ENCODE measurements at regions not wholly inside any gene's neighbourhood (a gene's known extent, or its start where the extent isn't known, plus 50 kb on each side); places are given as distances from the start of the nearest gene placed in this dataset.

DNA sequence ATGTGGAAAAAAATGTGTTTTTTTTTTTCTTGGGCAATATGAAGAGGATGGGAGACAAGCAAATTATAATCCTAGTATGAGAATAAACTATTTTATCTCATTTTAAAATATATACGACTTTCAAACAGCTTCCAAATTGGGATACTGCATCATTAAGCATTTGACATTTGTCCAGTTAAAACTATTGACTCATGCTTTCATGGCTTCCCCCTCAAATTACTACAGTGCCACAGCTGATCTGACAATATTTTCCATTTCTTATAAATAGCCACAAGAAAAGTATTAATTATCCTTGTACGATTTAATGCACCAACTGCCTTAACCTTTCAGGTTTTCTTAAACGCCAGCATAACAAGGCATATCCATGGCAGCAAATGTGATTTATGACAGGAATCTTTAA lies 1134.8 kb upstream of the ZEB2 start:
- TF ChIP-seq, protein P1, sequence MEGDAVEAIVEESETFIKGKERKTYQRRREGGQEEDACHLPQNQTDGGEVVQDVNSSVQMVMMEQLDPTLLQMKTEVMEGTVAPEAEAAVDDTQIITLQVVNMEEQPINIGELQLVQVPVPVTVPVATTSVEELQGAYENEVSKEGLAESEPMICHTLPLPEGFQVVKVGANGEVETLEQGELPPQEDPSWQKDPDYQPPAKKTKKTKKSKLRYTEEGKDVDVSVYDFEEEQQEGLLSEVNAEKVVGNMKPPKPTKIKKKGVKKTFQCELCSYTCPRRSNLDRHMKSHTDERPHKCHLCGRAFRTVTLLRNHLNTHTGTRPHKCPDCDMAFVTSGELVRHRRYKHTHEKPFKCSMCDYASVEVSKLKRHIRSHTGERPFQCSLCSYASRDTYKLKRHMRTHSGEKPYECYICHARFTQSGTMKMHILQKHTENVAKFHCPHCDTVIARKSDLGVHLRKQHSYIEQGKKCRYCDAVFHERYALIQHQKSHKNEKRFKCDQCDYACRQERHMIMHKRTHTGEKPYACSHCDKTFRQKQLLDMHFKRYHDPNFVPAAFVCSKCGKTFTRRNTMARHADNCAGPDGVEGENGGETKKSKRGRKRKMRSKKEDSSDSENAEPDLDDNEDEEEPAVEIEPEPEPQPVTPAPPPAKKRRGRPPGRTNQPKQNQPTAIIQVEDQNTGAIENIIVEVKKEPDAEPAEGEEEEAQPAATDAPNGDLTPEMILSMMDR (IDR thresholded peaks at IDR 0.05): no peak
- DNase-seq (ENCODE audit: low spot score): no peak
- H3K9me3 Mint-ChIP-seq (ENCODE audit: low read depth): peaks cover 8% of the 10 kb centered on the region

GRCh38 chr2:145654156-145654555 lies 1134.2 kb upstream of the ZEB2 start:
- Mint-ChIP-seq H3K36me3 (ENCODE audit: low read depth) (no peaks in the 10 kb centered on the region), H3K4me1 (ENCODE audit: low read depth) (peaks cover 5% of the 10 kb centered on the region), H3K4me3 (ENCODE audit: unreplicated experiment) (no peak overlapping the region), H3K27ac (ENCODE audit: unreplicated experiment) (no peak overlapping the region), H3K9me3 (ENCODE audit: low read depth) (peaks cover 8% of the 10 kb centered on the region), H3K27me3 (ENCODE audit: low read depth) (no peaks in the 10 kb centered on the region)
- no peak for DNase-seq (ENCODE audit: low spot score)
- TF ChIP-seq, protein P1 (IDR thresholded peaks at IDR 0.05): no peak

More for the DNA sequence above, 1134.8 kb upstream of the ZEB2 start:
- H3K4me1 Mint-ChIP-seq (ENCODE audit: low read depth): peaks cover 4% of the 10 kb centered on the region
- no peak overlapping the region for H3K27ac Mint-ChIP-seq (ENCODE audit: unreplicated experiment)
- H3K36me3 Mint-ChIP-seq (ENCODE audit: low read depth): no peaks in the 10 kb centered on the region
- H3K4me3 Mint-ChIP-seq (ENCODE audit: unreplicated experiment): no peak overlapping the region
- no peaks in the 10 kb centered on the region for H3K27me3 Mint-ChIP-seq (ENCODE audit: low read depth)

- Mint-ChIP-seq H3K9me3 (ENCODE audit: low read depth) (peaks cover 8% of the 10 kb centered on the region), H3K4me3 (ENCODE audit: unreplicated experiment) (no peak overlapping the region), H3K36me3 (ENCODE audit: low read depth) (no peaks in the 10 kb centered on the region), H3K27ac (ENCODE audit: unreplicated experiment) (no peak overlapping the region), H3K4me1 (ENCODE audit: low read depth) (peaks cover 7% of the 10 kb centered on the region), H3K27me3 (ENCODE audit: low read depth) (no peaks in the 10 kb centered on the region)
- no peak for DNase-seq (ENCODE audit: low spot score)
- TF ChIP-seq, protein P1 (IDR thresholded peaks at IDR 0.05): no peak
Observed at GRCh38 chr2:145653553-145653952, 1133.6 kb upstream of the ZEB2 start.

GRCh38 chr2:145652571-145653545 lies 1132.9 kb upstream of the ZEB2 start:
- Mint-ChIP-seq H3K4me1 (ENCODE audit: low read depth) (peaks cover 7% of the 10 kb centered on the region), H3K4me3 (ENCODE audit: unreplicated experiment) (no peak overlapping the region), H3K27me3 (ENCODE audit: low read depth) (no peaks in the 10 kb centered on the region), H3K9me3 (ENCODE audit: low read depth) (peaks cover 8% of the 10 kb centered on the region), H3K36me3 (ENCODE audit: low read depth) (no peaks in the 10 kb centered on the region), H3K27ac (ENCODE audit: unreplicated experiment) (no peak overlapping the region)
- no peak for DNase-seq (ENCODE audit: low spot score)
- TF ChIP-seq, protein P1 (IDR thresholded peaks at IDR 0.05): no peak

DNA sequence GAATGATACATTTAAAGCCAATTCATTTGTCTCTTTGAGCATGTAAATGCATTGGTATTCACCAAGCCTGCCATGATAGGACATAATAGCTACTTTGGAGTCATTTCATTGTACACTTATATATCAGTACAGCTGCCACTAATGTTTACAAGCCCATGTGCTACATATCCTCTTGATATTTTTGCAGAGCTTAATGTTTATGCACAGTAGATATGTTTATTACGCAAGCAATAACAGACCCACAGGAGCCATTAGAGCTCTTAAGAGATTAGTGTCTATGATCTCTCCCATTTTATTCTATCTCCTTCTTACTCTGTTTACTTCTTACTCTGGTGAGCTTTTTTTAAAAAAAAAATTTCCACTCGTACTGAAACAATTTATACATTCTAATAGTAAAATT lies 1132.1 kb upstream of the ZEB2 start:
- TF ChIP-seq, protein P1 (IDR thresholded peaks at IDR 0.05): no peak
- no peaks in the 10 kb centered on the region for H3K36me3 Mint-ChIP-seq (ENCODE audit: low read depth)
- H3K4me3 Mint-ChIP-seq (ENCODE audit: unreplicated experiment): no peak overlapping the region
- peaks cover 8% of the 10 kb centered on the region for H3K9me3 Mint-ChIP-seq (ENCODE audit: low read depth)
- H3K4me1 Mint-ChIP-seq (ENCODE audit: low read depth): peaks cover 7% of the 10 kb centered on the region
- H3K27ac Mint-ChIP-seq (ENCODE audit: unreplicated experiment): no peak overlapping the region
- no peaks in the 10 kb centered on the region for H3K27me3 Mint-ChIP-seq (ENCODE audit: low read depth)
- DNase-seq (ENCODE audit: low spot score): no peak
